IMR-90 (cell line): ENCODE measurements at regions not wholly inside any gene's neighbourhood (a gene's known extent, or its start where the extent isn't known, plus 50 kb on each side); places are given as distances from the start of the nearest gene placed in this dataset.
"Not testable (repeated sequence)": the region's sequence is repeated elsewhere in the genome, so short reads cannot be mapped to it uniquely, and the experiment has no call there.

Source experiments
- MXI1 ChIP-seq: IDR thresholded peaks from 2 replicates; pipeline ENCODE4 v1.6.1; 2012; ENCODE audit warnings: low read depth, mild to moderate bottlenecking, low read length, moderate library complexity, borderline replicate concordance
- POLR2A ChIP-seq: IDR thresholded peaks from 2 replicates; pipeline ENCODE4 v1.6.1; 2012; ENCODE audit warnings: mild to moderate bottlenecking, low read depth, low read length
- RAD21 ChIP-seq: IDR thresholded peaks from 2 replicates; pipeline ENCODE4 v1.6.1; 2012; ENCODE audit warnings: low read length, improper control_type of control experiment
- SMC3 ChIP-seq: fragments of 150-350 bp; IDR thresholded peaks from 2 replicates; pipeline ENCODE4 v1.6.1; 2016; ENCODE audit warnings: low read depth, mild to moderate bottlenecking, antibody characterized with exemption, low read length, moderate library complexity
- TF ChIP-seq, protein P1 (sequence below): conservative IDR thresholded peaks from 2 replicates; pipeline ENCODE4 v1.5.1; 2012; ENCODE audit warnings: mild to moderate bottlenecking, low read depth, low read length, improper control_type of control experiment
- TF ChIP-seq, protein P2 (sequence below): fragments of 150-350 bp; IDR thresholded peaks from 2 replicates; pipeline ENCODE4 v1.6.1; 2017; ENCODE audit warnings: mild to moderate bottlenecking, antibody characterized with exemption, low read length, low read depth

DNA sequence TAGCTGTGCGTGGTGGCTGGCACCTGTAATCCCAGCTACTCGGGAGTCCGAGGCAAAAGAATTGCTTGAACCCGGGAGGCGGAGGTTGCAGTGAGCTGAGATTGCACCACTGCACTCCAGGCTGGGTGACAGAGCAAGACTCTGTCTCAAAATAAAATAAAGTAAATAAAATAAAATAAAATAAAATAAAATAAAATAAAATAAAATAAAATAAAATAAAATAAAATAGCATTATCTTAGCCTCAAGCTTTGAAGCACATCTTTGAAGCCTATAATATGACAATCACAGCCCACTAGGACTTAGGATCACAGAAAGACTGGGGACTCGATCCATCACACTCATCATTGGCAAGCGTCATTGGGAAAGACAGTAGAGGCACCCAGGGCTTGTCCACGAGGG lies 349.1 kb downstream of the SHANK2 start:
- TF ChIP-seq, protein P1, sequence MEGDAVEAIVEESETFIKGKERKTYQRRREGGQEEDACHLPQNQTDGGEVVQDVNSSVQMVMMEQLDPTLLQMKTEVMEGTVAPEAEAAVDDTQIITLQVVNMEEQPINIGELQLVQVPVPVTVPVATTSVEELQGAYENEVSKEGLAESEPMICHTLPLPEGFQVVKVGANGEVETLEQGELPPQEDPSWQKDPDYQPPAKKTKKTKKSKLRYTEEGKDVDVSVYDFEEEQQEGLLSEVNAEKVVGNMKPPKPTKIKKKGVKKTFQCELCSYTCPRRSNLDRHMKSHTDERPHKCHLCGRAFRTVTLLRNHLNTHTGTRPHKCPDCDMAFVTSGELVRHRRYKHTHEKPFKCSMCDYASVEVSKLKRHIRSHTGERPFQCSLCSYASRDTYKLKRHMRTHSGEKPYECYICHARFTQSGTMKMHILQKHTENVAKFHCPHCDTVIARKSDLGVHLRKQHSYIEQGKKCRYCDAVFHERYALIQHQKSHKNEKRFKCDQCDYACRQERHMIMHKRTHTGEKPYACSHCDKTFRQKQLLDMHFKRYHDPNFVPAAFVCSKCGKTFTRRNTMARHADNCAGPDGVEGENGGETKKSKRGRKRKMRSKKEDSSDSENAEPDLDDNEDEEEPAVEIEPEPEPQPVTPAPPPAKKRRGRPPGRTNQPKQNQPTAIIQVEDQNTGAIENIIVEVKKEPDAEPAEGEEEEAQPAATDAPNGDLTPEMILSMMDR, result not testable (repeated sequence)
- TF ChIP-seq RAD21, POLR2A, SMC3, MXI1: not testable (repeated sequence)
- TF ChIP-seq, protein P2, sequence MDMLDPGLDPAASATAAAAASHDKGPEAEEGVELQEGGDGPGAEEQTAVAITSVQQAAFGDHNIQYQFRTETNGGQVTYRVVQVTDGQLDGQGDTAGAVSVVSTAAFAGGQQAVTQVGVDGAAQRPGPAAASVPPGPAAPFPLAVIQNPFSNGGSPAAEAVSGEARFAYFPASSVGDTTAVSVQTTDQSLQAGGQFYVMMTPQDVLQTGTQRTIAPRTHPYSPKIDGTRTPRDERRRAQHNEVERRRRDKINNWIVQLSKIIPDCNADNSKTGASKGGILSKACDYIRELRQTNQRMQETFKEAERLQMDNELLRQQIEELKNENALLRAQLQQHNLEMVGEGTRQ, result not testable (repeated sequence)
